ENCODE measurements at regions not wholly inside any gene's neighbourhood (a gene's known extent, or its start where the extent isn't known, plus 50 kb on each side); places are given as distances from the start of the nearest gene placed in this dataset.

DNA sequence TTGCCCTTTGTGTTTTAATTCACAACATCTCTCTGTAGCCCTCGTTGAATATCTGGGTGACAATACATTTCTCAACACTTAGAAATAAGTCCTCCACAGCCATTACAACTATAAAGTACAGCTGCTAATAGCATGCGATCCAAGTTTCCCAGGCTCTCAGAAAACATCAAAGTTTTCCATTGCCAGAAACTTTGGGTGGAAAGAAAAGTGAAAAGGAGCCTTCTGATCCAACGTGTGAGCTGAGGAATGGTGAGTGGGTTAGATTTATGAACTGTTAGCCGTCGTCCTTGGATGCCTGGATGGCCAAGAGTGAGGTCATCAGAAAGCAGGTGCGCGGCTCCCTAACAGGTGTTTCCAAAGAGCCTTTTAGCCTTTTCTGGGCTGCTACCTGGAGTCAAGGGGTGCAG, 258.0 kb downstream of the PMP22 start:
- Histone ChIP-seq H3K9me3 (ENCODE audit: control insufficient read depth, low read length) (no peaks in the 10 kb centered on the region), H3K36me3 (ENCODE audit: control insufficient read depth, insufficient read depth, low read length) (no peaks in the 10 kb centered on the region), H3K9ac (ENCODE audit: extremely low read depth, low read length, poor library complexity, severe bottlenecking) (no peak overlapping the region), H3K27ac (ENCODE audit: low read depth, low read length) (no peak overlapping the region), H3K27me3 (ENCODE audit: control insufficient read depth, insufficient read depth, low read length, poor library complexity, severe bottlenecking) (no peaks in the 10 kb centered on the region), H3K4me3 (ENCODE audit: low read length) (no peak overlapping the region), H3K4me1 (ENCODE audit: control insufficient read depth, insufficient read depth, low read length) (no peaks in the 10 kb centered on the region)
- DNase-seq = no peak
- H3K4me1 Mint-ChIP-seq = peaks cover 13% of the 10 kb centered on the region
- no peaks in the 10 kb centered on the region for H3K27me3 Mint-ChIP-seq (ENCODE audit: insufficient read depth)
- H3K27ac Mint-ChIP-seq = no peak overlapping the region
- H3K36me3 Mint-ChIP-seq (ENCODE audit: low read depth) = no peaks in the 10 kb centered on the region
- H3K9me3 Mint-ChIP-seq = no peaks in the 10 kb centered on the region
- TF ChIP-seq, protein P1, sequence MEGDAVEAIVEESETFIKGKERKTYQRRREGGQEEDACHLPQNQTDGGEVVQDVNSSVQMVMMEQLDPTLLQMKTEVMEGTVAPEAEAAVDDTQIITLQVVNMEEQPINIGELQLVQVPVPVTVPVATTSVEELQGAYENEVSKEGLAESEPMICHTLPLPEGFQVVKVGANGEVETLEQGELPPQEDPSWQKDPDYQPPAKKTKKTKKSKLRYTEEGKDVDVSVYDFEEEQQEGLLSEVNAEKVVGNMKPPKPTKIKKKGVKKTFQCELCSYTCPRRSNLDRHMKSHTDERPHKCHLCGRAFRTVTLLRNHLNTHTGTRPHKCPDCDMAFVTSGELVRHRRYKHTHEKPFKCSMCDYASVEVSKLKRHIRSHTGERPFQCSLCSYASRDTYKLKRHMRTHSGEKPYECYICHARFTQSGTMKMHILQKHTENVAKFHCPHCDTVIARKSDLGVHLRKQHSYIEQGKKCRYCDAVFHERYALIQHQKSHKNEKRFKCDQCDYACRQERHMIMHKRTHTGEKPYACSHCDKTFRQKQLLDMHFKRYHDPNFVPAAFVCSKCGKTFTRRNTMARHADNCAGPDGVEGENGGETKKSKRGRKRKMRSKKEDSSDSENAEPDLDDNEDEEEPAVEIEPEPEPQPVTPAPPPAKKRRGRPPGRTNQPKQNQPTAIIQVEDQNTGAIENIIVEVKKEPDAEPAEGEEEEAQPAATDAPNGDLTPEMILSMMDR (conservative IDR thresholded peaks at IDR 0.05) = no peak
- 86 to 100% methylated on average over 3 to 7 of the region's 7 CpGs for WGBS, 2 experiments (ENCODE audit: insufficient coverage in 1 of 2, insufficient read length in 1 of 2)
- no peak overlapping the region for H3K4me3 Mint-ChIP-seq

GRCh38 chr17:15006421-15007128, 258.6 kb downstream of the PMP22 start:
- TF ChIP-seq, protein P1 (conservative IDR thresholded peaks at IDR 0.05) = no peak
- Histone ChIP-seq H3K27me3 (ENCODE audit: control insufficient read depth, insufficient read depth, low read length, poor library complexity, severe bottlenecking) (no peaks in the 10 kb centered on the region), H3K36me3 (ENCODE audit: control insufficient read depth, insufficient read depth, low read length) (no peaks in the 10 kb centered on the region), H3K9ac (ENCODE audit: extremely low read depth, low read length, poor library complexity, severe bottlenecking) (no peak overlapping the region), H3K4me3 (ENCODE audit: low read length) (no peak overlapping the region), H3K4me1 (ENCODE audit: control insufficient read depth, insufficient read depth, low read length) (no peaks in the 10 kb centered on the region), H3K9me3 (ENCODE audit: control insufficient read depth, low read length) (no peaks in the 10 kb centered on the region), H3K27ac (ENCODE audit: low read depth, low read length) (no peak overlapping the region)
- H3K27me3 Mint-ChIP-seq (ENCODE audit: insufficient read depth) = no peaks in the 10 kb centered on the region
- WGBS, 2 experiments (ENCODE audit: insufficient coverage in 1 of 2, insufficient read length in 1 of 2) = 93 to 100% methylated on average over 6 to 11 of the region's 11 CpGs
- peaks cover 13% of the 10 kb centered on the region for H3K4me1 Mint-ChIP-seq
- no peak overlapping the region for H3K4me3 Mint-ChIP-seq
- H3K9me3 Mint-ChIP-seq = no peaks in the 10 kb centered on the region
- H3K27ac Mint-ChIP-seq = no peak overlapping the region
- H3K36me3 Mint-ChIP-seq (ENCODE audit: low read depth) = no peaks in the 10 kb centered on the region
- no peak for DNase-seq

- TF ChIP-seq, protein P1 (conservative IDR thresholded peaks at IDR 0.05) = no peak
- Histone ChIP-seq H3K27ac (ENCODE audit: low read depth, low read length) (no peak overlapping the region), H3K4me1 (ENCODE audit: control insufficient read depth, insufficient read depth, low read length) (no peaks in the 10 kb centered on the region), H3K27me3 (ENCODE audit: control insufficient read depth, insufficient read depth, low read length, poor library complexity, severe bottlenecking) (no peaks in the 10 kb centered on the region), H3K36me3 (ENCODE audit: control insufficient read depth, insufficient read depth, low read length) (no peaks in the 10 kb centered on the region), H3K4me3 (ENCODE audit: low read length) (no peak overlapping the region), H3K9me3 (ENCODE audit: control insufficient read depth, low read length) (no peaks in the 10 kb centered on the region), H3K9ac (ENCODE audit: extremely low read depth, low read length, poor library complexity, severe bottlenecking) (no peak overlapping the region)
- no peaks in the 10 kb centered on the region for H3K4me1 Mint-ChIP-seq
- H3K27me3 Mint-ChIP-seq (ENCODE audit: insufficient read depth) = no peaks in the 10 kb centered on the region
- H3K36me3 Mint-ChIP-seq (ENCODE audit: low read depth) = no peaks in the 10 kb centered on the region
- H3K4me3 Mint-ChIP-seq = no peak overlapping the region
- no peaks in the 10 kb centered on the region for H3K9me3 Mint-ChIP-seq
- no peak for DNase-seq
- H3K27ac Mint-ChIP-seq = no peak overlapping the region
These were observed 264.5 kb downstream of the PMP22 start for GRCh38 chr17:15000661-15001060.
